Esophagus squamous epithelium (tissue), 5 donors: ENCODE measurements at regions not wholly inside any gene's neighbourhood (a gene's known extent, or its start where the extent isn't known, plus 50 kb on each side); places are given as distances from the start of the nearest gene placed in this dataset.

Source experiments
- DNase-seq: peaks from one replicate; lab custom pipeline; 2025; lab: John Stamatoyannopoulos, UW
- H3K27ac ChIP-seq, 4 donors: fragments of 200-600 bp; sonication (generic); one replicate each; pipeline ENCODE4 v1.5.1; 2016 to 2019; ENCODE audit warnings: mild to moderate bottlenecking in 1 of 4
- H3K27me3 ChIP-seq, 4 donors: fragments of 200-600 bp; sonication (generic); 1 replicate in 3 of 4; 2 replicates in 1 of 4; pipeline versions ENCODE4 v1.5.1 to v1.6.0; 2017 to 2021; ENCODE audit warnings: antibody characterized with exemption in 1 of 4
- H3K36me3 ChIP-seq, 3 donors: fragments of 200-600 bp; sonication (generic); one replicate each; pipeline ENCODE4 v1.5.1; 2016 to 2019
- H3K4me1 ChIP-seq, 3 donors: fragments of 200-600 bp; sonication (generic); one replicate each; pipeline ENCODE4 v1.5.1; 2017 to 2019
- H3K4me3 ChIP-seq, 4 donors: fragments of 200-600 bp; sonication (generic); 1 replicate in 3 of 4; 2 replicates in 1 of 4; pipeline ENCODE4 v1.5.1; 2016 to 2019; ENCODE audit warnings: mild to moderate bottlenecking in 2 of 4, moderate library complexity in 1 of 4
- H3K9me3 ChIP-seq, 3 donors: fragments of 200-600 bp; sonication (generic); one replicate each; pipeline ENCODE4 v1.5.1; 2016 to 2019
- CTCF ChIP-seq, 6 experiments: fragments of 450-650 bp in 4 of 6; fragments of 200-600 bp in 2 of 6; sonication (generic) in 2 of 6; IDR thresholded peaks; one replicate each; pipeline ENCODE4 v1.5.1; 2016 to 2019; ENCODE audit warnings: antibody characterized with exemption in 6 of 6, mild to moderate bottlenecking in 4 of 6, moderate library complexity in 4 of 6
- POLR2A ChIP-seq, 4 donors: fragments of 450-650 bp; IDR thresholded peaks; one replicate each; pipeline ENCODE4 v1.6.1; 2017; ENCODE audit warnings: antibody characterized with exemption in 4 of 4, mild to moderate bottlenecking in 4 of 4, moderate library complexity in 3 of 4
- WGBS, 2 donors: methylation state at CpG; one replicate each; pipeline ENCODE4 v1.1.5; 2018; 5-methylcytosine and 5-hydroxymethylcytosine counted together
- intact Hi-C: fragments of 100-400 bp; cut with DNase I; formaldehyde crosslinking; loops from one replicate; pipeline ENCODE4 v1.15.0; 2022
- donor health status: DM: yes; HTN: yes; CAD: no.

- Histone ChIP-seq H3K4me3 (no peak overlapping the region), H3K9me3 (peaks cover 0 to 6% (median 0%) of the 10 kb centered on the region in 3 donors), H3K27me3 (peaks cover 0 to 3% (median 0%) of the 10 kb centered on the region in 4 donors), H3K4me1 (no peaks in the 10 kb centered on the region), H3K36me3 (no peaks in the 10 kb centered on the region), H3K27ac (no peak overlapping the region)
- DNase-seq: no peak
- 77 to 93% methylated on average over 5 of the region's 5 CpGs for WGBS, 2 donors
- TF ChIP-seq CTCF (IDR thresholded peaks at IDR 0.05) (no peak), POLR2A (IDR thresholded peaks at IDR 0.05) (no peak)
- intact Hi-C loops: no loop called here
Measured at GRCh38 chr18:45539491-45539891, 75.8 kb upstream of the SLC14A2 start.

GRCh38 chr18:45540125-45540524, 75.2 kb upstream of the SLC14A2 start:
- H3K4me1 ChIP-seq: no peaks in the 10 kb centered on the region
- no peak overlapping the region for H3K27ac ChIP-seq
- peaks cover 0 to 6% (median 0%) of the 10 kb centered on the region in 3 donors for H3K9me3 ChIP-seq
- TF ChIP-seq CTCF (IDR thresholded peaks at IDR 0.05): no peak
- TF ChIP-seq POLR2A (IDR thresholded peaks at IDR 0.05): no peak
- peaks cover 0 to 3% (median 0%) of the 10 kb centered on the region in 4 donors for H3K27me3 ChIP-seq
- no peak for DNase-seq
- 59 to 92% methylated on average over 4 of the region's 7 CpGs for WGBS, 2 donors
- intact Hi-C loops: no loop called here
- H3K36me3 ChIP-seq: no peaks in the 10 kb centered on the region
- H3K4me3 ChIP-seq: no peak overlapping the region

GRCh38 chr18:45541421-45541820, 73.9 kb upstream of the SLC14A2 start:
- no peak overlapping the region for H3K4me3 ChIP-seq
- peaks cover 0 to 6% (median 0%) of the 10 kb centered on the region in 3 donors for H3K9me3 ChIP-seq
- no peak for DNase-seq
- TF ChIP-seq POLR2A (IDR thresholded peaks at IDR 0.05): no peak
- no peak for TF ChIP-seq CTCF (IDR thresholded peaks at IDR 0.05)
- no peaks in the 10 kb centered on the region for H3K36me3 ChIP-seq
- no peak overlapping the region for H3K27ac ChIP-seq
- H3K4me1 ChIP-seq: no peaks in the 10 kb centered on the region
- intact Hi-C loops: no loop called here
- H3K27me3 ChIP-seq: peaks cover 0 to under 1% (median 0%) of the 10 kb centered on the region in 4 donors
- WGBS, 2 donors: 80 to 100% methylated on average over 2 of the region's 2 CpGs

GRCh38 chr18:45542043-45542442, 73.2 kb upstream of the SLC14A2 start:
- no peak for DNase-seq
- TF ChIP-seq CTCF (IDR thresholded peaks at IDR 0.05) (no peak), POLR2A (IDR thresholded peaks at IDR 0.05) (no peak)
- H3K27ac ChIP-seq: no peak overlapping the region
- no peak overlapping the region for H3K4me3 ChIP-seq
- H3K36me3 ChIP-seq: no peaks in the 10 kb centered on the region
- H3K9me3 ChIP-seq: peaks cover 0 to 6% (median 0%) of the 10 kb centered on the region in 3 donors
- intact Hi-C loops: no loop called here
- 46 to 79% methylated on average over 5 of the region's 5 CpGs for WGBS, 2 donors
- no peaks in the 10 kb centered on the region for H3K27me3 ChIP-seq
- no peaks in the 10 kb centered on the region for H3K4me1 ChIP-seq

GRCh38 chr18:45547910-45548309, 67.4 kb upstream of the SLC14A2 start:
- intact Hi-C loops: no loop called here
- 85% methylated on average over 4 of the region's 4 CpGs for WGBS, 2 donors
- Histone ChIP-seq H3K27me3 (no peaks in the 10 kb centered on the region), H3K4me3 (no peak overlapping the region), H3K36me3 (no peaks in the 10 kb centered on the region), H3K27ac (no peak overlapping the region), H3K4me1 (no peaks in the 10 kb centered on the region), H3K9me3 (no peaks in the 10 kb centered on the region)
- TF ChIP-seq POLR2A (IDR thresholded peaks at IDR 0.05): no peak
- TF ChIP-seq CTCF (IDR thresholded peaks at IDR 0.05): no peak
- DNase-seq: no peak
